SK-N-SH (cell line): ENCODE measurements at regions not wholly inside any gene's neighbourhood (a gene's known extent, or its start where the extent isn't known, plus 50 kb on each side); places are given as distances from the start of the nearest gene placed in this dataset.

Experiments
- CTCF ChIA-PET: fragments of 300-600, 350-600 bp; formaldehyde crosslinking; extraction: SDS; loops from one replicate; lab custom pipeline; 2021; lab: Yijun Ruan, JAX
- POLR2A ChIA-PET: fragments of 350-600 bp; sonication (Branson Sonifier 250); formaldehyde crosslinking; extraction: SDS; loops from one replicate; lab custom pipeline; 2020; ENCODE audit warnings: antibody characterized with exemption, inconsistent platforms; lab: Yijun Ruan, JAX
- DNase-seq: peaks from one replicate; pipeline ENCODE4 v3.0.0; 2012
- H2AFZ ChIP-seq: fragments of 200-600 bp; sonication (generic); 2 replicates; pipeline ENCODE4 v1.8.1; 2016; ENCODE audit warnings: antibody characterized with exemption, mild to moderate bottlenecking, low read depth
- H3F3A ChIP-seq: fragments of 200-600 bp; sonication (generic); replicated peaks from 2 replicates; pipeline ENCODE3; 2016; ENCODE audit warnings: antibody characterized with exemption, mild to moderate bottlenecking; ENCODE audit not compliant: insufficient read depth
- H3K27ac ChIP-seq, 2 experiments: fragments of 200-500 bp in 1 of 2; fragments of 200-600 bp in 1 of 2; sonication (Bioruptor generic) in 1 of 2; sonication (generic), shearing (Covaris generic) in 1 of 2; 2 replicates each; pipeline versions ENCODE4 v1.5.1 to v1.6.1; 2014 to 2016; ENCODE audit warnings: low read depth in 2 of 2, inconsistent platforms in 1 of 2, low read length in 1 of 2, mild to moderate bottlenecking in 1 of 2, mixed read lengths in 1 of 2
- H3K27me3 ChIP-seq: fragments of 200-600 bp; sonication (generic), shearing (Covaris generic); 2 replicates; pipeline ENCODE4 v1.6.1; 2016; ENCODE audit warnings: mixed run types; ENCODE audit not compliant: insufficient read depth
- H3K36me3 ChIP-seq, 2 experiments: fragments of 200-500 bp in 1 of 2; fragments of 200-600 bp in 1 of 2; sonication (Bioruptor generic) in 1 of 2; sonication (generic) in 1 of 2; replicated peaks in 1 of 2; 2 replicates each; pipeline versions ENCODE3 to v1.5.1; 2014 to 2016; ENCODE audit warnings: low read length in 1 of 2, mild to moderate bottlenecking in 1 of 2; ENCODE audit not compliant: insufficient read depth in 2 of 2, control insufficient read depth in 1 of 2
- H3K4me1 ChIP-seq, 2 experiments: fragments of 200-500 bp in 1 of 2; fragments of 200-600 bp in 1 of 2; sonication (Bioruptor generic) in 1 of 2; sonication (generic), shearing (Covaris generic) in 1 of 2; 2 replicates each; pipeline versions ENCODE4 v1.5.1 to v1.6.1; 2014 to 2016; ENCODE audit warnings: low read depth in 1 of 2, low read length in 1 of 2, mixed run types in 1 of 2; ENCODE audit not compliant: insufficient read depth in 2 of 2, control insufficient read depth in 1 of 2
- H3K4me2 ChIP-seq: fragments of 200-600 bp; sonication (generic), shearing (Covaris generic); 2 replicates; pipeline ENCODE4 v1.6.1; 2017; ENCODE audit warnings: mixed run types
- H3K4me3 ChIP-seq, 2 experiments: fragments of 200-500 bp in 1 of 2; fragments of 200-600 bp in 1 of 2; sonication (Bioruptor generic) in 1 of 2; sonication (generic), shearing (Covaris generic) in 1 of 2; 2 replicates each; pipeline versions ENCODE4 v1.5.1 to v1.8.1; 2014 to 2016; ENCODE audit warnings: low read depth in 2 of 2, inconsistent platforms in 1 of 2, low read length in 1 of 2, mild to moderate bottlenecking in 1 of 2, mixed read lengths in 1 of 2, moderate library complexity in 1 of 2
- H3K79me2 ChIP-seq: fragments of 200-600 bp; sonication (generic); 2 replicates; pipeline ENCODE4 v1.8.1; 2017; ENCODE audit warnings: mild to moderate bottlenecking; ENCODE audit not compliant: insufficient read depth
- H3K9ac ChIP-seq: fragments of 200-600 bp; sonication (generic); 2 replicates; pipeline ENCODE4 v1.6.1; 2017; ENCODE audit warnings: mixed run types
- H3K9me2 ChIP-seq: fragments of 200-600 bp; sonication (generic); 2 replicates; pipeline ENCODE4 v1.6.1; 2017; ENCODE audit warnings: mixed run types
- H3K9me3 ChIP-seq: fragments of 200-600 bp; sonication (generic); 2 replicates; pipeline ENCODE4 v1.6.1; 2017; ENCODE audit warnings: mixed run types, mild to moderate bottlenecking, moderate library complexity
- H4K20me1 ChIP-seq: fragments of 200-600 bp; sonication (generic); 2 replicates; pipeline ENCODE4 v1.6.1; 2017; ENCODE audit warnings: mild to moderate bottlenecking, mixed run types; ENCODE audit not compliant: insufficient read depth
- CTCF ChIP-seq: fragments of 200-600 bp; sonication (generic); IDR thresholded peaks from 2 replicates; pipeline ENCODE4 v1.6.1; 2017; ENCODE audit warnings: antibody characterized with exemption, mild to moderate bottlenecking, moderate library complexity
- ELF1 ChIP-seq: IDR thresholded peaks from 2 replicates; pipeline ENCODE4 v1.4.0; 2012
- EP300 ChIP-seq, 2 experiments: IDR thresholded peaks; 2 replicates each; pipeline versions ENCODE4 v1.4.0 to v1.6.1; 2012; ENCODE audit warnings: borderline replicate concordance in 1 of 2, low read depth in 1 of 2, low read length in 1 of 2
- EZH2phosphoT487 ChIP-seq: fragments of 200-600 bp; sonication (generic); IDR thresholded peaks from 2 replicates; pipeline ENCODE4 v1.6.1; 2017; ENCODE audit warnings: low read depth, mixed run types, mild to moderate bottlenecking, antibody characterized with exemption, moderate library complexity, borderline replicate concordance
- FOSL2 ChIP-seq: IDR thresholded peaks from 2 replicates; pipeline ENCODE4 v1.4.0; 2012; ENCODE audit warnings: low read depth, mild to moderate bottlenecking, moderate library complexity, borderline replicate concordance
- FOXM1 ChIP-seq: IDR thresholded peaks from 2 replicates; pipeline ENCODE4 v1.4.0; 2012; ENCODE audit warnings: low read depth, mild to moderate bottlenecking
- IRF3 ChIP-seq: fragments of 150-350 bp; IDR thresholded peaks from 2 replicates; pipeline ENCODE4 v1.6.1; 2016; ENCODE audit warnings: mild to moderate bottlenecking, low read depth, low read length
- JUND ChIP-seq: IDR thresholded peaks from 2 replicates; pipeline ENCODE4 v1.4.0; 2012
- MAX ChIP-seq: IDR thresholded peaks from 2 replicates; pipeline ENCODE4 v1.4.0; 2012; ENCODE audit warnings: low read depth
- MEF2A ChIP-seq: IDR thresholded peaks from 2 replicates; pipeline ENCODE4 v1.4.0; 2012; ENCODE audit warnings: low read depth, borderline replicate concordance
- MXI1 ChIP-seq: IDR thresholded peaks from 2 replicates; pipeline ENCODE4 v1.6.1; 2012; ENCODE audit warnings: mild to moderate bottlenecking, low read depth, low read length, improper control_type of control experiment
- NFIC ChIP-seq: IDR thresholded peaks from 2 replicates; pipeline ENCODE4 v1.4.0; 2012; ENCODE audit warnings: borderline replicate concordance
- NRF1 ChIP-seq: IDR thresholded peaks from 2 replicates; pipeline ENCODE4 v1.6.1; 2012; ENCODE audit warnings: low read depth, mild to moderate bottlenecking, low read length
- POLR2AphosphoS5 ChIP-seq: IDR thresholded peaks from 2 replicates; pipeline ENCODE4 v1.6.1; 2012; ENCODE audit warnings: low read depth, low read length
- RFX5 ChIP-seq: IDR thresholded peaks from 2 replicates; pipeline ENCODE4 v1.6.1; 2012; ENCODE audit warnings: mild to moderate bottlenecking, improper control_type of control experiment, low read length
- RXRA ChIP-seq: IDR thresholded peaks from 2 replicates; pipeline ENCODE4 v1.4.0; 2012; ENCODE audit warnings: low read depth, mild to moderate bottlenecking, borderline replicate concordance
- SIN3A ChIP-seq: IDR thresholded peaks from 2 replicates; pipeline ENCODE4 v1.6.1; 2012; ENCODE audit warnings: low read depth, mild to moderate bottlenecking, low read length, moderate library complexity, borderline replicate concordance
- SMC3 ChIP-seq: IDR thresholded peaks from 2 replicates; pipeline ENCODE4 v1.6.1; 2012; ENCODE audit warnings: low read depth, low read length, improper control_type of control experiment
- TCF12 ChIP-seq: IDR thresholded peaks from 2 replicates; pipeline ENCODE4 v1.4.0; 2012
- TEAD4 ChIP-seq: IDR thresholded peaks from 2 replicates; pipeline ENCODE4 v1.4.0; 2012; ENCODE audit warnings: mild to moderate bottlenecking, borderline replicate concordance; ENCODE audit not compliant: insufficient read depth
- YY1 ChIP-seq: IDR thresholded peaks from 2 replicates; pipeline ENCODE4 v1.4.0; 2012; ENCODE audit warnings: low read depth, mild to moderate bottlenecking
- WGBS: methylation state at CpG from one replicate; pipeline ENCODE4 v1.1.6; 2017; ENCODE audit warnings: low lambda C conversion rate; 5-methylcytosine and 5-hydroxymethylcytosine counted together
- TF ChIP-seq, protein P1 (sequence below): IDR thresholded peaks from 2 replicates; pipeline ENCODE4; 2012

GRCh38 chr13:84431646-84432045, 549.4 kb upstream of the SLITRK1 start (continued):
- TF ChIP-seq MAX, result no peak
- TF ChIP-seq JUND, result peak; percentile 30; the same call in 1 of the 2 replicates
- TF ChIP-seq MXI1, result no peak

DNA sequence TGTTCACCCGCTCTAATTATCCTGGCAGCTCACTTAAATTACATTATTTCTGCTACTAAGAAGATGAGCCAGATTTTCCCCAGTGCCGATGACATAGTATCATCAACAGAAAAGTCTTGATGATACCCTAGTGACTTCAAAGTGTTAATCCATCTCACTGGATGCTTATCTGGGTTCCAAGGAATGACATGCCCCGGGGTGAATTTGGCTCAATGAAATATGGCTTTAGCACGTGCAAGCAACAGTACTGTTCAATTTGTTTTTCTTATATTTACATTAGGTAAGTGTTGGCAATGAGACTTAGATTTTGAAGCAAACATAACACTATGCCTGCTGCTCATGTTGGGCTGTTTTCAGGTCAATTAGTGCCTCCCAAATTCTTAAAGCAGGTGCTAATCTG, 548.2 kb upstream of the SLITRK1 start:
- H3K9ac ChIP-seq, result peak overlapping the region; percentile 25; the same call in 1 of the 2 replicates
- TF ChIP-seq MAX, result 0 out of 2 replicates have a peak, but pooled peaks have one; percentile 6
- TF ChIP-seq ELF1, result no peak
- H2AFZ ChIP-seq, result peak overlapping the region; percentile 17; the same call in 1 of the 2 replicates
- peak overlapping the region; percentile 68 to 85; a peak in 3 of 4 replicates for H3K27ac ChIP-seq
- WGBS, result 15% methylated on average over 4 of the region's 4 CpGs
- H3K79me2 ChIP-seq, result no peaks in the 10 kb centered on the region
- ChIA-PET POLR2A (no interaction called here), CTCF (no interaction called here)
- H3F3A ChIP-seq, result peaks cover 40% of the 10 kb centered on the region
- no peak for DNase-seq
- H3K36me3 ChIP-seq, result no peaks in the 10 kb centered on the region
- H3K27me3 ChIP-seq, result no peaks in the 10 kb centered on the region
- no peak overlapping the region for H3K4me3 ChIP-seq
- peaks cover 0 to 23% of the 10 kb centered on the region in 2 experiments; a peak in 3 of 4 replicates for H3K4me1 ChIP-seq
- no peaks in the 10 kb centered on the region for H3K9me2 ChIP-seq
- no peaks in the 10 kb centered on the region for H3K9me3 ChIP-seq
- H4K20me1 ChIP-seq, result no peaks in the 10 kb centered on the region
- peak overlapping the region; percentile 43; the same call in 1 of the 2 replicates for H3K4me2 ChIP-seq

DNA sequence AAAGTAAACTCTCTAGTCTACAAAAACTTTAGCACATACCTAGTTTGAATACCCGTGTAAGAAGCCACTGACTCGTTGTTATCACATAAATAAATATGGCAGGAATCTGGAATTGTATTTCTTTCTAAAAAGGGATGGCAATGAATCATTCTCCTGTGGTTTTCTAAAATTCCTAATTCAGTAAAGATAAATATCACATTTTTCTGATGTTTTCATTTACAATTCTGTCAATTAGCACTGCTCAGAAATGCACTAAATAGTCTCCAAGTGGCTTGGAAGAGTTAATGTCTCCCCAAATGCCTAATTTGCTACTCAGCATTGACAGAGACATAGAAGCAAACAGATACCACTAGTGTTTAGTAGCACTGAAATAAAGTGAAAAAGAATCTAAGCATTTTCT, 547.7 kb upstream of the SLITRK1 start:
- H3K27ac ChIP-seq, result peak overlapping the region; percentile 69 to 85; a peak in 3 of 4 replicates
- POLR2A ChIA-PET, result no interaction called here
- no peak for DNase-seq
- TF ChIP-seq MXI1 (no peak), NRF1 (no peak), SIN3A (no peak), JUND (peak; percentile 70), TEAD4 (peak; percentile 82), YY1 (no peak), RXRA (no peak), FOSL2 (peak; percentile 67; the same call in 1 of the 2 replicates), EZH2phosphoT487 (no peak), MAX (0 out of 2 replicates have a peak, but pooled peaks have one; percentile 4), RFX5 (no peak), IRF3 (no peak), TCF12 (peak; percentile 78), MEF2A (peak; percentile 94), CTCF (no peak), ELF1 (no peak), EP300 (IDR thresholded peaks at IDR 0.05; ENCODE audit: borderline replicate concordance in 1 of 2, low read depth in 1 of 2, low read length in 1 of 2) (peak in 1 of 2 experiments; percentile 83; a peak in 2 of 4 replicates), POLR2AphosphoS5 (0 out of 2 replicates have a peak, but pooled peaks have one; percentile 34), SMC3 (no peak), FOXM1 (0 out of 2 replicates have a peak, but pooled peaks have one; percentile 27), NFIC (peak; percentile 50; the same call in 1 of the 2 replicates)
- TF ChIP-seq, protein P1, sequence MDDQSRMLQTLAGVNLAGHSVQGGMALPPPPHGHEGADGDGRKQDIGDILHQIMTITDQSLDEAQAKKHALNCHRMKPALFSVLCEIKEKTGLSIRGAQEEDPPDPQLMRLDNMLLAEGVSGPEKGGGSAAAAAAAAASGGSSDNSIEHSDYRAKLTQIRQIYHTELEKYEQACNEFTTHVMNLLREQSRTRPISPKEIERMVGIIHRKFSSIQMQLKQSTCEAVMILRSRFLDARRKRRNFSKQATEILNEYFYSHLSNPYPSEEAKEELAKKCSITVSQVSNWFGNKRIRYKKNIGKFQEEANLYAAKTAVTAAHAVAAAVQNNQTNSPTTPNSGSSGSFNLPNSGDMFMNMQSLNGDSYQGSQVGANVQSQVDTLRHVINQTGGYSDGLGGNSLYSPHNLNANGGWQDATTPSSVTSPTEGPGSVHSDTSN, result peak; percentile 76

More for the DNA sequence above, 547.7 kb upstream of the SLITRK1 start:
- H2AFZ ChIP-seq, result 0 out of 2 replicates have a peak overlapping the region, but pooled peaks have one; percentile 5
- peak overlapping the region; percentile 43; the same call in 1 of the 2 replicates for H3K4me2 ChIP-seq
- peaks cover 0 to 23% of the 10 kb centered on the region in 2 experiments; a peak in 3 of 4 replicates for H3K4me1 ChIP-seq
- no peak overlapping the region; a peak in 1 of 4 replicates for H3K4me3 ChIP-seq
- CTCF ChIA-PET, result no interaction called here
- 0% methylated on average over 2 of the region's 2 CpGs for WGBS
- H3K79me2 ChIP-seq, result no peaks in the 10 kb centered on the region
- no peaks in the 10 kb centered on the region for H3K9me3 ChIP-seq
- no peaks in the 10 kb centered on the region for H4K20me1 ChIP-seq
- H3K27me3 ChIP-seq, result no peaks in the 10 kb centered on the region
- no peaks in the 10 kb centered on the region for H3K9me2 ChIP-seq
- H3F3A ChIP-seq, result peaks cover 40% of the 10 kb centered on the region
- peak overlapping the region; percentile 25; the same call in 1 of the 2 replicates for H3K9ac ChIP-seq
- H3K36me3 ChIP-seq, result no peaks in the 10 kb centered on the region
